HG03175 (cell line): ENCODE measurements at regions not wholly inside any gene's neighbourhood (a gene's known extent, or its start where the extent isn't known, plus 50 kb on each side); places are given as distances from the start of the nearest gene placed in this dataset.

ENCODE experiments used
- ATAC-seq: cut with Tn5 transposase; IDR thresholded peaks from one replicate; pipeline ENCODE4 v1.9.1; 2021; ENCODE audit warnings: mild to moderate bottlenecking, moderate library complexity; ENCODE audit not compliant: unreplicated experiment

DNA sequence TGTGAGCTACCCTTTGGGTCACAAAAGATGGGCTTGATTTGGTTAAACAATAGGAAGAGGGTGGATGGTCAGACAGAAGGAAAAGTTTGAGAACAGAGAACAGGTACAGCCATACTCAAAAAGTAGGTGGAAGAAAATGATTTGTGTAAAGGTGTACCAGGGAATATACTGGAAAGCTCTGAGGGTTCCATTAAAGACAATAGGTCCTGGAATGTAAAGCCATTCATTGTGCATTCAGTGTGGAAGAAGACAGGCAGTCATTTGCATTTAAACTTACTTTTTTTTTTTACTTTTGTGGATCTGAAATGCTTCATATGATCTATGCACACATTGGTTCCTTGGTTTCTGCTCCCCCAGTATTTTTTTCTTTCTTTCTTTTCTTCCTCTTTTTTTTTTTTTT, 581.4 kb upstream of the PIK3C3 start:
- ATAC-seq = no peak

DNA sequence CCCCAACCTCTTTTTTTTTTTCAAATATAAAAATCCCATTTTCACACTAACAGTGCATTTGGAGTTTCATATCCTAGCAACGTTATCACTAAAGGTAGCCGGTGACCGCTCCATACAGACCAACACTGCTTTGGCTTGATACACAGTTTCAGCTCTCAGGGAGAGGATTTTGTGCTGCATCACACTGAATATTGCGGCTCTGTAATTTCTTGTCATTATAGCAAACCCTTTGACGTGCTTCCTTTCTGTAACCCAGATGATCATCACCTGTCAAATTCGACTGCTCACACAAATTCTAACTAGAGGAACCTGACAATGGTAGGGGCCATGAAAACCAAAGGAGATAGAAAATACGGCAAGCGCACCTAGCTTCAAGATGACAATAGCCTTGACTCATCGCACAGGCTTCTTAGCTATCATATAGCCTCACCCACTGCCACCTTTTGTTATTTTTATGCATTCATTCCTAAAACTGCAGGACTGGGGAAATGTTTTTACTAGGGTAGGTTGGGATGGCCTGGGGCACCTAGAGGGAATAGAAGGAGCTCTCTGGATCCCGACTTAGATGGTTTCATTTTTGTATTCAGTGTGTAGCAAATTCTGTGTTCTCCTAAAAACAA, 582.9 kb upstream of the PIK3C3 start:
- no peak for ATAC-seq

DNA sequence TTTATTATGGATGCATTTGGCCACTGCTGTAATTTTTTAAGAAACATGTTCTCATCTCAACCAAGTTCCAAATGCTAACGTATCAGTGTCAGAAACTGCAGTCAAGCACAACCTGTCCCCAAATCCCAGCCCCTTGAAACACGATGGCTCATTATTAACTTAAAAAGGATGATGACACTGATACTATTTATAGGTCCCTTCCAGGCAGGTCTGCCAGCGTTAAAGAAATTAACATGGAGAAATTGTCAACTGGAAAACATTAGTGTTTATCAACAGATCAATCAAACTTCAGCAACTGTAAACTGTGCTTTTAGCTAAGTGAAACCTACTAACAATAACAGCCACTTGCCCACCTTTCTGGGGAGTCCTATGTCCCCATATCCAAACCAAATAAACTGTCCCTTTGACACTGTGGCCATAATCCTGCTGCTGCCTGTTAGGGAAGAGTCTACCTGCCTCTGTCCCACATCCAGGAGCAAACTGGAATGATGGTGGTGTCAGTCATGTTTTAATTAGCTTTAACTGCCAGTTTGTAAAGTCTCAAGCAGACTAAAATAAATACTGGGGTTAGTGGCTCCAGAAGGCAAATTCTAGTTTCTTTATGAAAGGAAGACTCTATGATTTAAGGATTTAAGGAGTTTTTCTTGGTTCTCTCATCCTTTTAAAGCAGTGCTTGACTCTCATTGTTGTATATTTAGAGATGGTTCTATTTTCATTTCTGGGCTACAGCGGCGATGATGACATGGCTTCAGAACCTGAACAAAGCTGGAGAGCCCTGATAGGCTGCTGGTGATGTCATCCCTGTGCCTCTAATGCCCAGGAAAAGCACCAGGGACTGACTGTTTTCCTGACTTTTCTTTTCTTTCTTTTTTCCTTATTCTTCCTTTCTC, 583.6 kb upstream of the PIK3C3 start:
- no peak for ATAC-seq

DNA sequence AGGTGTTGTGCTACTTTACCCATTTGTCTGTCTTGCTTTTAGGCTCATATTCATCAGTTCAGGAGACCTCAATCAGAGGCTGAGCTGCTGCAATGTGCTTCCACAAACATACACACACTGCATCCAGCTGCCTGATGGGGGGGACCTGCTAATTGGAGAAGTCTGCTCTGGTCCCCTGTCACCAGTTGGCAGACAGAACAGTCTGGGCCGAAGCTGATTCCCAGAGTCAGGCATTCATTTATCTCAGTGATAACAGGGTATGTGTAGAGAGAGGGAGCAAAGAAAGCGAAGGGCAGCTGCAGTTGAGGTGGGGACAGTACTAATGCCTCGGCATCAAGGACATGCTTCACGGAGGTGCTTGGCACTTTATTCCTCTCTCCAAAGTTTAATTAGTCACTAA, 584.3 kb upstream of the PIK3C3 start:
- no peak for ATAC-seq

DNA sequence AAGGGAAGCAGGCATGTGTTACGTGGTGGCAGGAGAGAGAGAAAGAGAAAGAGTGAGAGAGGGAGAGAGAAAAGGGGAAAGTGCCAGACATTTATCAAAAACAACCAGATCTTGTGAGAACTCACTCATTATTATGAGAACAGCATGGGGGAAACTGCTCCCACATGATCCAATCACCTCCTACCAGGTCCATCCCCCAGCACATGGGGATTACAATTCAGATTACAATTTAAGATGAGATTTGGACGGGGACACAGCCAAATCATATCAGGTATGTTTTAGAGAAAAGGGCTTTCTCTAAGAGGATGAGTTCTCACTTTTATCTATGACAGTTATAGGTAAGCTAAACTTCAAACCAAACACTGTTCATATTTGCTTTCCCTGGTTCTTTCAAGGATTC, 597.3 kb upstream of the PIK3C3 start:
- no peak for ATAC-seq

DNA sequence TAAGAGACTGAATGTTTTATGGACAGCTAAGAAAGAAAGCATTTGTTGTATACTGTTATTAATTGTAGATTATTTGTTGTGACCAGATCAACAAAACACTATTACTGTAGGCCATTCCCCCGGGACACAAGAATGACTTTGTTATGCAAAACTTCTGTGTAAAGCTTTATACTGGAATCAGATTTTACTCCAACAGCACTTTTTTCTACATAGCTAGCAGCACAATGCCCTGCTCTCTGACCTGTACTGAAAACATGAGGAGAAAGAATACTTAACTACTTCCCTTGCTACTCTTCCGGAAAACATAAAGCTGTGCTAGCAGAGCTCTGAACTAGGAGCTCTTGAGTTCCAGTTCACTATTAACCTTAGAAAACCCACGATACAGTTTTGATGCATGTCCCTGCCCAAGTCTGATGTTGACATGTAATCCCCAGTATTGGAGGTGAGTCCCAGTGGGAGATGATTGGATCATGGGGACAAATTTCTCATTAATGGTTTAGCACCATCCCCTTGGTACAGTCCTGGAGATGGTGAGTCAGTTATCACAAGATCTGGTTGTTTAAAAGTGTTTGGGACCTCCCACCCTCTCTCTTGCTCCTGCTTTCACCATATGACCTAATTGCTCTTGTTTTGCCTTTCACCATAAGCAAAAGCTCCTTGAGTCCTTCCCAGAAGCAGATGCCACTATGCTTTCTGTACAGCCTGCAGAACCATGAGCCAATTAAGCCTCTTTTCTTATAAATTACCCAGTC, 601.1 kb upstream of the PIK3C3 start:
- no peak for ATAC-seq

DNA sequence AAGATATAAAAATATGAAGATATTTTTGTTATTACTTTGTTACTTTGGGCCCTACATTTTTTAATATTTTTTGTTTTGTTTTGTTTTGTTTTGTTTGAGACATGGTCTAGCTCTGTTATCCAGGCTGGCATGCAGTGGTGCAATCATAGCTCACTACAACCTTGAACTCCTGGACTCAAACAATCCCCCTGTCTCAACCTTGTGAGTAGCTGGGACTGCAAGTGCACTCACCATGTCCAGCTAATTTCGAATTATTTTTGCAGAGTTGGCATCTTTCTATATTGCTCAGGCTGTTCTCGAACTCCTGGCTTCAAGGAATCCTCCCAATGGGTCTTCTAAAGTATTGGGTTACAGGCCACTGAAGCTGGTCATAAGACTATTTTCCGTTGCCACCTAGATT, 603.6 kb upstream of the PIK3C3 start:
- ATAC-seq = no peak

DNA sequence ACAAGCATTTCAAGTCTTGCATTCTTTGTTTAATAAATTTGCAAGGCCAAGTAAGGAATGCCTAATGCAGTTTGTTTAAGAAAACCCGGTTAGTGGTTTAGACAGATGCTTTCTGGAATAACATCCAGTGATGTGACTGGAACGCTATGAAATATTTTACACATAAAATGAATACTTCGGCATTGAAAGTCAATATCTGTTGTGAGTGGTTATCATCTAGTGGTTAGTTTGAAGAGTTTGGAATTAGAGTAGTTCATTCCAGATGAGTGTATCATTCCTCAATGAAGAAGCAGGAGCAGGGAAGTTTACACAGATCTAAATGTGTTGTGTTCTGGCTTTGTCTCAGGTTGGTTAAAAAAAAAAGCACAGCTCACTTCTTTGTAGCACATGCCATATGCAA, 608.0 kb upstream of the PIK3C3 start:
- ATAC-seq = no peak

DNA sequence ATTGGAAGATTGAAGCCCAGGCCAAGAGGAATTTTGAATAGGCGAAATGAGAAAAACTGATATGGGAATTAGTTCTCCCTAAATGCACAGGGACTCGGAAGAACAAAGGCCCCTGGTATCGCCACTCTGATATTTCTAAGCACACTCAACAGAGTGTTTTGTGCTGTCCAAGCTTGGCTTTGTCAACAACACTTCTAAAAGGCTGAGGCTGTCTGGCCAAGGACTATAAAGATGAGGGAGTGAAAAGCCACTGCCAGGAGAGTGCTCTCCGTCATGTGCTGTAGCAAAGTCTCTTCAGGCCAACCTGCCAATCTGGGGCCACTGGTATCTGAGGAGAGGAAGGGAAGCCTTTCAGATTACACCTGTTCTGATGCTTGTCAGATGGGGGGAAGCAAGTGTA, 611.2 kb upstream of the PIK3C3 start:
- ATAC-seq = no peak

DNA sequence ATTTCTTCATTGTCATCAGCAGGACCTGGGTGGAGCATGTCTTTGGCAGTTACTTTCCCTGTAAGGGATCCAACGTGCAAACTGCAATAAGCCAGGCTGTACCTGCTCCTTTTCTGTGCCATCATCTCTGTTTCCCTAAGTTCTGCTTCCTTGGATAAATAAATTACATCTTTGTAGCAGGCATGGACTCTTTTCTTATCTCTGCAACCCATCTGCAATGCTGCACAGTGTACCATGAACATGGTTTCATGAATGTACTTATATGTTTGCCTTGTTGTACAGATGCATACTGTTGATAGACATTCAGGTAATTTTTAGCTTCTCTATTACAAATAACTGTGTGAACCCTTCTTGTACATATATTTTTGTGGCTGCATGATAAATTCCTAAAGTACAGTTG, 616.7 kb upstream of the PIK3C3 start:
- no peak for ATAC-seq

DNA sequence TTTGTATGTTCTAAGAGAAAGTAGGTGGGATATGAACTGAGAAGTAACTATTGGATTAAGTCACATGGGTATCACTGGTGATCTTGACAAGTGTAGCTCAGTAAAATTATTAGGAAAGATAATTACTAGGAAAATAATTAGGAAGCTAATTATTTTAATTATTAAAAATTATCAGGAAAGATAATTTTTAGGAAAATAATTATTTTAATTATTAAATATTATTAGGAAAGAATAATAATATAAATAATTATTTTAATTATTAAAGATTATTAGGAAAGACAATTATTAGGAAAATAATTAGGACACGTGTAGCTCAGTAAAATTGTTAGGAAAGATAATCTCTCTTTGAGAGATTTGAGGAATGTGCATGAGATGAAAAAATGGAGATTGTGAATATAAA, 623.4 kb upstream of the PIK3C3 start:
- ATAC-seq = no peak

DNA sequence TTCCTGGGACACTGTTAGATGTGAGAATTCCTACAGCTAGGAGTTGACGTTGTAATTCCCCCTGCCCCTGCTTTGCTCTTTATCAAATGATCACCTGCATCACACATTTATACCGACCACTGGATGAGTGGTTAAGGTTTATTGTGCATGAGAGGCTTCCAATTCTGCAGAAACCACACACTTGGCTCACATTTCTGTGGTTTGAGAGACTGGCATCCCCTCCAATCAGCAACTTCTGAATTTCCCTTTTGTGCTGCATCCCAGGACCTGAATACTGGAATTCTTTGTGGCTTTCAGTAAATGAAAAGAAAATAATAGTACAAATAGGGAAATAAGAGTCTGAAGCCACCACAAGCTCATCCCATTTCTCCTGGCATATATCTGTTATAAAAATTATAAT, 628.7 kb upstream of the PIK3C3 start:
- no peak for ATAC-seq

DNA sequence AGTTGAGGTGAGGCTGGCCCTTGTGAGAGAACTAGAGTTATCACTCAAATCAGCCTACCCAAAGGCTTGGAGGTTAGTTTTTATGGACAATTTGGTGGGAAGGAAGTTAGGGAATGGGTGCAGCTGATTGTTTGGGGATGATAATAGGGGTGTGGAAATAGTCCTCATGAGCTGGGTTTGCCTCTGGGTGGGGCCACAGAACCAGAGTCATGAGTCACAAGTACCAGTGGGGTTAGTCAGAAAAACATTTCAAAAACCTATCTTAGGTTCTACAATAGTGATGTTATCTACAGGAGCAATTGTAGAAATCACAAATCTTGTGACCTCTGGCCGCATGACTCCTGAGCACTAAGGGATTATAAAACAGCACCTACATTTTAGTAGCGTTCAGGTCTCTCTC, 630.1 kb upstream of the PIK3C3 start:
- no peak for ATAC-seq

DNA sequence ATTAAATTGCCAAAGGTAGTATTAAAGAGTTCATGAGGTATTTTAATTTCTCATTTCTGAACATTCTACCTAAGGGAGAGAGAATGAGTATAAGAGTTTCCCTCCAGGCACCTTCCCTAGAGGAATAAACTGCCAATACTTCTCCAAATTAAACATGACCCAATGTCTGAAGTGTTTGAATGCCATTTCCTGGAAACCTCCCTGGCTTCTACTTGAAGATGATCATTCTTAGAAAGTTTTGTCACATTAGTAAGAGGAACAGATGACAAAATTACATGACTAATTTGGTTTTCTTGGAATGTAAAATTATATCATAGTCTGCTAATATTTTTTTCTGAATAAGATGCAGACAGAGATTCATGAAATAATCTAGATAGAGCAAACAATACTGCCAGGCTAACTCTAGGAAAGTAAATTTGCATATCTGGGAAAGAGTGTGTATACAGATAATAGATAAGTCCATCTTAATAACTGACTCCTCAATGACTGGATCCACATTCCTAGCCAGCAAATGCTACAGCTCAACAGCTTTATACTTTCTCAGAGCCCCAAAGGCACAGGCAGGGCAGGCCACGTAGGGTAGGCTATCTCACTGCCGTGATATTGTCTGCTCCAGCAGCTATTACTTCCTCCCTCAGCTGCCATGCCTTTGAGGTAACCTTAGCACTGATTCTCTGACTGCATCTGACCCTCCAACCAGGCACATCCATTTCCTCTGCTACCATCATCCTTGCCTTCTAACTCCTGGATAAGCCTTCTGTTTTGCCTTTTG, 630.8 kb upstream of the PIK3C3 start:
- ATAC-seq = no peak

DNA sequence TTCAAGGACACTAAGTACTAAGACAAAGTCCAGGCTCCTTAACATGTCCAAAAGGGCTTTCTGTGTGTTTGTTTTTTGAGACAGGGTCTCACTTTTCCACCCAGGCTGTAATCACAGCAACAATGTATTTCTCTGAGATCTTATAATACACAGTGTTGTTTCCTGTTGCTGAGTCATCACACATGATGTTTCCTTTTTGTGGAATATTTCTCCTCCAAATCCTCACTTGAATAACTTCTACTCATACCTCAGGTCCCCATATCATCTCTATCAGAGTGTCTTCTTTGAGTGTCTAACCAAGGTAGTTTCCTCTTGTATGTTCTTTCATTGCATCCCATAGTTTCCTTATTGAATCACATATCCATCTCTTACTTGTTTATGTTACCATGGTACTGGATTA, 632.0 kb upstream of the PIK3C3 start:
- no peak for ATAC-seq

DNA sequence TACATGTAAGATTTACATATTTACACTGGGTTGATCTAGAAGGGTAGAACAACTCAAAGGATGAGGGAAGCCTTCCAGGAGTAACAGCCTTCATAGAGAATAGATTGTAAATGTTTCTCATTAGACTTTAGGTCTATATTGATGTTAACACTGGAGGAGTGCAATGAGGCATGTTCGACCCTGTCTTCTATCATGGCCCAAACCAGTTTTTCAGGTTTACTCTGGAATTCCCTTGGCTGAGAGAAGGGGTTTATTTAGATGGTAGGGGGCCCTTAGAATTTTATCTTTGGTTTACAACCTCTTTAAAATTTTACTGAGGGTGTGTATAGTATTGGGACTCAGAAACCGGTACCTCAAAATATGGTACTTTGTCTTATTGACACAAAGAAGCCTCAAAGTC, 634.9 kb upstream of the PIK3C3 start:
- no peak for ATAC-seq

DNA sequence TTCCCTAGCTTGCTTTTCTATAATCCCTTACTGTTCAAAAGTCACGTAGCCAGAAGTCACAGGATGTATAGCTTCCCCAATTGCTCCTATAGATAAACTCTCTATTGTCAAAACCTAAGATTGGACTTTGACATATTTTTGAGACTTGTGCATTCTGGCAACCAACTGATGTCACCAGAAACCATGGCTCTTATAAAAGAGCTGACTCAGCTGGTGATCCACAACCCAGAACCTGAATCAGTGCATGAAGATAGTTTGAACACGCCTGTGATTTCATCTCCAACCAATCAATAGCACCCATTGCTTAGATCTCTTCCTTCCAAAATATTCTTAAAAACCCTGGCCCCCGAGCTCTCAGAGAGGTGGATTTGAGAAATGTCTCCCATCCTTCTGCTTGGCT, 639.9 kb upstream of the PIK3C3 start:
- no peak for ATAC-seq

DNA sequence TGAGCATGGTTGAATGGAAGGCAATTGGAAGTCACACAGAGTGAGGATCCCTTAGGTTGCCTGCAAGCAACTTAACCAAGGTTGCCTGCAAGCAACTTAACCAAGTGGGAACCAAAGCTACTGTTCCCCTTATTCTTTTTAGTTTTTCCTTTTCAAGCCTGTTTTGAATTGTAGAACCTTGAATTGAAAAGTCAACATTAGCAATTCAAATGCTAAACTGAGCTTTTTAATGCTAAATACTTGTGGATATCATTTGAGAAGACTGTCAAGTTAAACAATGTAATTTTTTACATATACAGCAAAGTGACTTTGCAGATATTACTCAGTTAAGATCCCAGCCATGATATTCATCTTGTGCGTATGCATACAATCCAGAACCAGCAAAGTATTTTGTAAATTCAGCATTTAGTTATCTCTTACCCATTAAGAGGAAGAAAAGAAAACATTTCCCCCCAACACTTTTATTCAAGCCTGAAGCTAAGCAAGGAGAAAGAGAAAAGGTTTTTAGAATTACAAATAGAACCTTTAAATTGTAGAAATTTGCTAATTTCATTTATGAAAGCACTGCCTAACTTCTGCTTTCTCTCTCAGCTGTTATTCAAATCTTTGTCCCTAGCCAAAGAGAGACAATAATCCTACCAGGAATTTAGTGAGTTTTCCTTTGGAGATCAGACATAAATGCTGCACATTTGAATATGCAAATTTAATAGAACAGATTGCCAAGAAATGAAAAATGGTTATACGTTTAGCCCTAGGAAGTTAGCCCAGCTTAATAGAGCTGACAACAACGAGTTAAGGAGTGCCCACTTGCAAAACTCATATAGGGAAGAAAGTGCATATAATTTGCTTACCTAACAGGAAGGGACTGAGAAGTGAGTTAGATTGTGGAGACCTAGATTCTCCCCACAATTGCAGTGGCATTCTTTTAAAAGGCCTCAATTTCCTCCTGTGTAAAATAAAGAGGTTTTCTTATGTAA, 643.2 kb upstream of the PIK3C3 start:
- ATAC-seq = no peak

DNA sequence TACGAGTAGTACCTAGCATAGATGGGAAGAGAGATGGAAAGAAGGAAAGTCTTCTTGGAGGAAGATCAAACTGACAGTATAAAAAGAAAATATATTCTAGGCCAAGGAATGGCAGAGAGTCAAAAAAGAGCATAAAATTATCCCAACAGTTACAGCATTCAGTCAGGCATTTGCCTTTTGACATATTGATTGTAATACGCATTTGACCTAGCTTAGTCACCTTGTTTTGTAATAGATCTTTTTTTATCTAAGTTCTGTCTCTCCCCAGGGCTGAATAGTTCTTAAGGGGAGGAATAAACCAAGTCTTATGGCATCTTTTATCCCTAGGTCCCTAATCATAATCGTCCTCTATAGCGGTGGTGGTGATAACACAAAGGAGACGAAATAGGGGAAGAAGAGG, 657.3 kb upstream of the PIK3C3 start:
- ATAC-seq = no peak

DNA sequence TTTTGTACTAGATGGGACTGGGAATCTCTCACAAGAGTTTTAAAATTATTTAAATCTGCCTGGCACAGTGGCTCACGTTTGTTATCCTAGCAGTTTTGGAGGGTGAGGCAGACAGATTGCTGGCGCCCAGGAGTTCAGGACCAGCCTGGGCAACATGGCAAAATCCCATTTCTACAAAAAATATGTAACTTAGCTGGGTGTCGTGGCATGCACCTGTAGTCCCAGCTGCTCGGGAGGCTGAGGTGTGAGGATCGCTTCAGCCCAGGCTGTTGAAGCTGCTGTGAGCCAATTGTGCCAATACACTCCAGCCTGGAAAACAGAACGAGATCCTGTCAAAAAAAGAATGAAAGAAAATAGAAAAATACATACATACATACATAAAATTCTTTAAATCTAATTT, 685.7 kb upstream of the PIK3C3 start:
- no peak for ATAC-seq
